Spleen (tissue), 11 donors: ENCODE measurements at regions not wholly inside any gene's neighbourhood (a gene's known extent, or its start where the extent isn't known, plus 50 kb on each side); places are given as distances from the start of the nearest gene placed in this dataset.

Source experiments
- DNase-seq: peaks from one replicate; pipeline ENCODE4 v3.0.0-alpha.2; 2020
- H3K27ac ChIP-seq, 8 donors: fragments of 200-600 bp; sonication (generic) in 7 of 8; 1 replicate in 4 of 8; 2 replicates in 4 of 8; pipeline versions ENCODE4 v1.5.0 to v1.8.0; 2016 to 2021; ENCODE audit warnings: inconsistent platforms in 4 of 8, mild to moderate bottlenecking in 4 of 8, moderate library complexity in 1 of 8
- H3K27me3 ChIP-seq, 7 donors: fragments of 200-600 bp; sonication (generic) in 6 of 7; replicated peaks in 1 of 7; 1 replicate in 4 of 7; 2 replicates in 3 of 7; pipeline versions ENCODE4 v1.5.0 to v1.8.0; 2016 to 2021; ENCODE audit warnings: inconsistent platforms in 3 of 7, mild to moderate bottlenecking in 1 of 7
- H3K36me3 ChIP-seq, 6 donors: fragments of 200-600 bp; sonication (generic) in 5 of 6; 1 replicate in 4 of 6; 2 replicates in 2 of 6; pipeline versions ENCODE4 v1.5.0 to v1.8.0; 2016 to 2021; ENCODE audit warnings: inconsistent platforms in 2 of 6
- H3K4me1 ChIP-seq, 6 donors: fragments of 200-600 bp; sonication (generic) in 5 of 6; 1 replicate in 3 of 6; 2 replicates in 3 of 6; pipeline versions ENCODE4 v1.5.0 to v1.8.0; 2016 to 2021; ENCODE audit warnings: inconsistent platforms in 3 of 6
- H3K4me3 ChIP-seq, 8 donors: fragments of 200-600 bp; sonication (generic) in 7 of 8; 1 replicate in 4 of 8; 2 replicates in 4 of 8; pipeline versions ENCODE4 v1.5.0 to v1.8.0; 2016 to 2021; ENCODE audit warnings: inconsistent platforms in 4 of 8, mild to moderate bottlenecking in 4 of 8, moderate library complexity in 2 of 8
- H3K9me3 ChIP-seq, 8 donors: fragments of 200-600 bp; sonication (generic) in 7 of 8; 1 replicate in 4 of 8; 2 replicates in 4 of 8; pipeline versions ENCODE4 v1.5.0 to v1.8.0; 2016 to 2021; ENCODE audit warnings: inconsistent platforms in 4 of 8
- CTCF ChIP-seq, 11 experiments: fragments of 200-600 bp in 7 of 11; fragments of 450-650 bp in 4 of 11; sonication (generic) in 4 of 11; IDR thresholded peaks in 8 of 11; conservative IDR thresholded peaks in 3 of 11; 1 replicate in 7 of 11; 2 replicates in 4 of 11; pipeline versions ENCODE4 v1.4.0 to v1.8.0; 2016 to 2021; ENCODE audit warnings: antibody characterized with exemption in 11 of 11, inconsistent platforms in 4 of 11, mild to moderate bottlenecking in 1 of 11
- POLR2A ChIP-seq, 3 donors: fragments of 450-650 bp; IDR thresholded peaks; one replicate each; pipeline ENCODE4 v1.5.1; 2017; ENCODE audit warnings: antibody characterized with exemption in 3 of 3, mild to moderate bottlenecking in 1 of 3
- POLR2AphosphoS5 ChIP-seq, 3 donors: sonication (generic); formaldehyde crosslinking; IDR thresholded peaks; one replicate each; pipeline ENCODE4 v1.5.1; 2017; ENCODE audit warnings: antibody characterized with exemption in 3 of 3
- WGBS, 5 donors: extraction: QIAGEN DNeasy Blood & Tissue Kit in 3 of 5; methylation state at CpG; one replicate each; pipeline versions ENCODE4 v1.1.5 to v1.1.7; 2013 to 2018; 5-methylcytosine and 5-hydroxymethylcytosine counted together
- intact Hi-C: fragments of 100-400 bp; cut with DNase I; formaldehyde crosslinking; loops from one replicate; pipeline ENCODE4 v1.15.0; 2023; ENCODE audit warnings: low total_unique reads
- donor health status: healthy with polysubstance abuse.
- donor health status: DM: no; HTN: no; CAD: no; lungs with moderate emphysema.
- donor health status: DM: no; HTN: no; CAD: no.
- donor health status: Bipolar disorder and iron deficiency.
- donor health status: healthy.
- donor health status: DM: no; HTN: no; CAD: no.
- donor health status: DM: yes; HTN: yes; CAD: no.

DNA sequence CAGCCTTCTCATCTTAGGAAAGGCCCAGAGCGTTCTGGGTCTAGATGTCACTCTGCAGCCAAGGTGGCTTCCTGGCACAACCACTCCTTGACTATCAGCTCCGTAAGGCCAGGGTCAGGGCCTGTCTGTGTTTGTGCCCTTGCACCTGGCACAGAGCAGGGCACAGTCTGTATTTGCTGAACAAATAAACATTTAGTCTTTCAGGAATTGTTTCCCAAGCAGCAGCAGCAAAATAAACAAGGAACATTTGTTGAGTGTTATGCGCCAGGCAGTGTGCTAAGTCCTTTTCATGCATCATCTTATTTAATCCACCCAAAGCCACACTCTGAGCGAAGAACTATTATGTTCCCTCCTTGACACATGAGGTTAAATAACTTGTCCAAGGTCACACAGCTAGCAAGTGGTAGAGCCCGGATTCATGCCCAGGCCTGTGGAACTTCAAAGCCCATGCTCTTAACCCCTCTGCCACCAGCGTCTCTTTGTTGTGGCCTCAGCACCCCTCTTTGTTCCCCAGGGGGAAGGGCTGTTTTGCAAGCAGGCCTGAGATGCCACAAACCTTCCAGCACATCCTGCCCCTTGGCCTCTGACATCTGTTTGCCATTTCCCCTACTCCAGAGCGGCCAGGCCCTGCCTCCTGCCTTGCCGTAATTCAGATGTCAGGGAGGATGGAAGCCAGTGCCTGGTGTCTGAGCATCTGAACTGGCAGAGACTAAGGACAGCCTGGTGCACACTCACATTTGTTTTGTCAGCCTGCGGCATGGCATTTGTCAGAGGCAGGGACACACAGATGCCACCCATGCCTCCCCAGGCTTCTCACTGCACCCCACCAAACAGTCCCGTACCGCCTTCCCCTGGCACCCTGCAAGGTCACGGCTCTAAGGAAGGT is 325.8 kb upstream of the ZMIZ1 start:
- DNase-seq = no peak
- Histone ChIP-seq H3K27ac (peak overlapping the region in 4 of 8 donors; percentile 0 to 71 (median 46)), H3K9me3 (no peaks in the 10 kb centered on the region), H3K4me3 (no peak overlapping the region), H3K27me3 (peaks cover 0 to 7% (median 0%) of the 10 kb centered on the region in 7 donors), H3K36me3 (no peaks in the 10 kb centered on the region), H3K4me1 (peaks cover 16 to 52% (median 38%) of the 10 kb centered on the region in 6 donors)
- intact Hi-C loops = no loop called here
- 29 to 42% (median 33%) methylated on average over 12 of the region's 12 CpGs for WGBS, 5 donors
- TF ChIP-seq CTCF (IDR thresholded peaks at IDR 0.05 in 8 of 11, conservative IDR thresholded peaks at IDR 0.05 in 3 of 11) (no peak), POLR2AphosphoS5 (IDR thresholded peaks at IDR 0.05) (peak in 2 of 3 donors; percentile 53 to 59)

GRCh38 chr10:78744056-78744455 is 324.7 kb upstream of the ZMIZ1 start:
- Histone ChIP-seq H3K9me3 (no peaks in the 10 kb centered on the region), H3K27ac (peak overlapping the region in 6 of 8 donors; percentile 2 to 71 (median 54)), H3K4me1 (peaks cover 16 to 52% (median 37%) of the 10 kb centered on the region in 6 donors), H3K4me3 (no peak overlapping the region), H3K27me3 (peaks cover 0 to 7% (median 0%) of the 10 kb centered on the region in 7 donors), H3K36me3 (no peaks in the 10 kb centered on the region)
- no peak for TF ChIP-seq POLR2A (IDR thresholded peaks at IDR 0.05)
- TF ChIP-seq POLR2AphosphoS5 (IDR thresholded peaks at IDR 0.05) = no peak
- no peak for TF ChIP-seq CTCF (IDR thresholded peaks at IDR 0.05 in 8 of 11, conservative IDR thresholded peaks at IDR 0.05 in 3 of 11)
- WGBS, 5 donors = 65 to 79% (median 69%) methylated on average over 5 of the region's 5 CpGs
- no peak for DNase-seq
- intact Hi-C loops = no loop called here

GRCh38 chr10:78744491-78745090 is 324.2 kb upstream of the ZMIZ1 start:
- TF ChIP-seq POLR2AphosphoS5 (IDR thresholded peaks at IDR 0.05) = peak in 2 of 3 donors; percentile 28 to 56
- no peak for TF ChIP-seq CTCF (IDR thresholded peaks at IDR 0.05 in 8 of 11, conservative IDR thresholded peaks at IDR 0.05 in 3 of 11)
- no peak for TF ChIP-seq POLR2A (IDR thresholded peaks at IDR 0.05)
- Histone ChIP-seq H3K27ac (peak overlapping the region in 6 of 8 donors; percentile 2 to 71 (median 54)), H3K9me3 (no peaks in the 10 kb centered on the region), H3K4me3 (no peak overlapping the region), H3K4me1 (peaks cover 16 to 51% (median 37%) of the 10 kb centered on the region in 6 donors), H3K36me3 (no peaks in the 10 kb centered on the region), H3K27me3 (peaks cover 0 to 7% (median 0%) of the 10 kb centered on the region in 7 donors)
- 48 to 60% (median 58%) methylated on average over 9 to 10 of the region's 10 CpGs for WGBS, 5 donors
- intact Hi-C loops = no loop called here
- DNase-seq = no peak

DNA sequence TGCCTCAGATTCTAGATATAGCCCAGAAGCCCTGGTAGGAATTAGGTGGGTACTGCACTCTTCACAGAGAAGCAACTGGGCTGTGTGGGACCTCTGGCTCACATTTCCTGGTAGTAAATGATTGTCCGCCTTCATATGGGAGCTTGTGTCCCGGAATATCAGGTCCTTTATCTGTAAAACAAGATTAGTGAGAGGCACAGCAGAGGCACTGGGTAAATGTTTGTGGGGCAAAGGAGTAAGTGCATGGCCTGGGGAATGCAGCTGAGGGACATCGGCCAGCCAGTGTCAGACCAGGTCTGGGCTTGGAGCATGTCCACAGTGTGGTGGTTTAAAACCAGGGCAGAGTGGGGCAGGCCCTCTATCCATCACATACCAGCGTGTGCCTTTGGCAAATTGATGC is 323.3 kb upstream of the ZMIZ1 start:
- Histone ChIP-seq H3K4me1 (peaks cover 16 to 49% (median 37%) of the 10 kb centered on the region in 6 donors), H3K27ac (peak overlapping the region in 3 of 8 donors; percentile 51 to 71 (median 62)), H3K36me3 (no peaks in the 10 kb centered on the region), H3K9me3 (no peaks in the 10 kb centered on the region), H3K4me3 (no peak overlapping the region), H3K27me3 (peaks cover 0 to 7% (median 0%) of the 10 kb centered on the region in 7 donors)
- intact Hi-C loops = no loop called here
- DNase-seq = no peak
- WGBS, 5 donors = 73 to 89% (median 88%) methylated on average over 4 of the region's 4 CpGs
- TF ChIP-seq POLR2A (IDR thresholded peaks at IDR 0.05) (no peak), POLR2AphosphoS5 (IDR thresholded peaks at IDR 0.05) (no peak), CTCF (IDR thresholded peaks at IDR 0.05 in 8 of 11, conservative IDR thresholded peaks at IDR 0.05 in 3 of 11) (no peak)
